GM04503 (cell line): ENCODE measurements at regions not wholly inside any gene's neighbourhood (a gene's known extent, or its start where the extent isn't known, plus 50 kb on each side); places are given as distances from the start of the nearest gene placed in this dataset.

Experiments
- DNase-seq: peaks from one replicate; pipeline ENCODE4 v3.0.0-alpha.2; 2012; ENCODE audit warnings: low read depth

- DNase-seq, result no peak
These were observed 87.8 kb downstream of the PMP22 start for GRCh38 chr17:15177343-15177742.

GRCh38 chr17:15175356-15175755 is 89.8 kb downstream of the PMP22 start:
- no peak for DNase-seq

- DNase-seq, result peak; percentile 22
These were observed 93.7 kb downstream of the PMP22 start for GRCh38 chr17:15171167-15172047.

GRCh38 chr17:15169676-15170075 is 95.5 kb downstream of the PMP22 start:
- no peak for DNase-seq

- no peak for DNase-seq
These were observed 96.7 kb downstream of the PMP22 start for GRCh38 chr17:15168379-15168778.

- DNase-seq, result no peak
These were observed 103.7 kb downstream of the PMP22 start for GRCh38 chr17:15161395-15161794.

GRCh38 chr17:15157051-15157450 is 108.1 kb downstream of the PMP22 start:
- DNase-seq, result peak; percentile 27

GRCh38 chr17:15154618-15155017 is 110.5 kb downstream of the PMP22 start:
- no peak for DNase-seq

GRCh38 chr17:15145621-15146020 is 119.5 kb downstream of the PMP22 start:
- no peak for DNase-seq

- no peak for DNase-seq
These were observed 121.6 kb downstream of the PMP22 start for GRCh38 chr17:15143524-15143923.

GRCh38 chr17:15134363-15134762 is 130.8 kb downstream of the PMP22 start:
- DNase-seq, result no peak

GRCh38 chr17:15133826-15134225 is 131.3 kb downstream of the PMP22 start:
- DNase-seq, result no peak

GRCh38 chr17:15133143-15133542 is 132.0 kb downstream of the PMP22 start:
- DNase-seq, result no peak

- no peak for DNase-seq
These were observed 134.7 kb downstream of the PMP22 start for GRCh38 chr17:15130426-15130825.

GRCh38 chr17:15129986-15130385 is 135.1 kb downstream of the PMP22 start:
- no peak for DNase-seq

GRCh38 chr17:15124746-15125145 is 140.4 kb downstream of the PMP22 start:
- DNase-seq, result no peak

- DNase-seq, result no peak
These were observed 140.9 kb downstream of the PMP22 start for GRCh38 chr17:15124264-15124595.

- DNase-seq, result peak; percentile 71
These were observed 141.4 kb downstream of the PMP22 start for GRCh38 chr17:15123593-15124263.

- peak; percentile 52 for DNase-seq
These were observed 142.3 kb downstream of the PMP22 start for GRCh38 chr17:15122857-15123256.

GRCh38 chr17:15121426-15121825 is 143.7 kb downstream of the PMP22 start:
- peak; percentile 53 for DNase-seq

GRCh38 chr17:15119968-15120367 is 145.2 kb downstream of the PMP22 start:
- DNase-seq, result no peak

- DNase-seq, result no peak
These were observed 147.9 kb downstream of the PMP22 start for GRCh38 chr17:15117239-15117638.

- no peak for DNase-seq
These were observed 152.1 kb downstream of the PMP22 start for GRCh38 chr17:15112846-15113617.
